Omental fat pad (tissue), 3 donors: ENCODE measurements at regions not wholly inside any gene's neighbourhood (a gene's known extent, or its start where the extent isn't known, plus 50 kb on each side); places are given as distances from the start of the nearest gene placed in this dataset.

ENCODE experiments used
- ATAC-seq: fragments of 150-250 bp; one replicate; pipeline ENCODE4 v1.9.1; 2016; ENCODE audit warnings: mild to moderate bottlenecking, moderate library complexity; ENCODE audit not compliant: low FRiP score
- DNase-seq: peaks from one replicate; pipeline ENCODE4 v3.0.0-alpha.2; 2019; ENCODE audit warnings: low spot score
- TF ChIP-seq, protein P1 (sequence below), 3 donors: fragments of 450-650 bp; IDR thresholded peaks; one replicate each; pipeline ENCODE4 v1.5.1; 2016 to 2017; ENCODE audit warnings: antibody characterized with exemption in 3 of 3, mild to moderate bottlenecking in 3 of 3, moderate library complexity in 2 of 3

DNA sequence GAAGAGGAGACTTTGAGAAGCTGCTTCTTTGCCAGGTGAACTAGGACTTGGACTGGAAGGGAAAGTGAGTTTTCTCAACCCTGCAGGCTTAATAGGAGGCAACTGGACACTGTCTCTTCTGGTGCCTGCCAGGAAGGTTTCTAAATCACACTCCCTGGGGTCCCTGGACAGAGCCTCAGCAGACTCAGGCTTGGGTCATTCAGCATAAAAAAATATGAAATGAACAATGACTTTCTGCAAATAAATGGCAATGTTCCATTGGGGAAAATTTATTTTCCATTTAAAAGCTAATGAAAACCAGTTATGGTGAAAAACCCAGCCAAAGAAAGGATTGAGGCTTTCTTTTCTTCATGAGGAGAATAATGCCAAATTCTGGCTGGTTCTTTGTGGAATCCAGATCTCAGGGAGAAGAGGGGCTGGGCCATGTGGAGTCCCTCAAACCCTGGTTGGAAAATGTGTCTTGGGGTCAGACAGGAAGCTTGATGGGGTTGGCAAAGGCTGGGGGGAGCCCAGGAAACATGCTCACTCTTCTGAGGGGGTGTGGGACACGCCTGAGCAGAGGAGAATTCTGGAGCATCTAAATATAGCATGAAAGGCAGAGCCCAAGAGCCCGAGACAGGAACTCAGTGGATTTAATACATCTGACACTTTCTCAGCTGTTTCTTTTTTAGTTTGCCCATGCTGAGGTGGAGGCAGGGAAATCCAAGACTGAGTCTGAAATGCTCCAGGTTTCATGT is 65.2 kb upstream of the EMX2 start:
- no peak for ATAC-seq
- DNase-seq: no peak

DNA sequence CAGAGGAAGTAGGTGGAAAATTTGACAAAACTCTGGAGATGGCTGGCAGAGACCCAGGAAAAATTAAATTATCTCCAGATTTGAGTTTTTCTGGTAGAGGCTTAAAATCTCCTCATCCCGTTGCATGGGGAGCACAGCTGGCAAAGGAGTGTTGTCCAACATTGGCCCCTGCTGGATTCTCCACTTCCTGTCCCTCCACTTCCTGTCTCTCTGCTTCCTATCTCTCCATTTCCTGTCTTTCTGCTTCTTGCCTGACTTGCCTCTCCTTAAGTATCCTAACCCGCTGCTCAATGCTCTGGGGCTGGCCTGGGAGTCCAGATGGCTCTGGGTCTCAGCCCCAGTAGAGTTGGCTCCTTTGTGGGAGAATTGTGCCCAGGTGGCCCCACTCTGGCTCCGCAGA is 65.8 kb upstream of the EMX2 start:
- no peak for DNase-seq
- ATAC-seq: no peak
- TF ChIP-seq, protein P1, sequence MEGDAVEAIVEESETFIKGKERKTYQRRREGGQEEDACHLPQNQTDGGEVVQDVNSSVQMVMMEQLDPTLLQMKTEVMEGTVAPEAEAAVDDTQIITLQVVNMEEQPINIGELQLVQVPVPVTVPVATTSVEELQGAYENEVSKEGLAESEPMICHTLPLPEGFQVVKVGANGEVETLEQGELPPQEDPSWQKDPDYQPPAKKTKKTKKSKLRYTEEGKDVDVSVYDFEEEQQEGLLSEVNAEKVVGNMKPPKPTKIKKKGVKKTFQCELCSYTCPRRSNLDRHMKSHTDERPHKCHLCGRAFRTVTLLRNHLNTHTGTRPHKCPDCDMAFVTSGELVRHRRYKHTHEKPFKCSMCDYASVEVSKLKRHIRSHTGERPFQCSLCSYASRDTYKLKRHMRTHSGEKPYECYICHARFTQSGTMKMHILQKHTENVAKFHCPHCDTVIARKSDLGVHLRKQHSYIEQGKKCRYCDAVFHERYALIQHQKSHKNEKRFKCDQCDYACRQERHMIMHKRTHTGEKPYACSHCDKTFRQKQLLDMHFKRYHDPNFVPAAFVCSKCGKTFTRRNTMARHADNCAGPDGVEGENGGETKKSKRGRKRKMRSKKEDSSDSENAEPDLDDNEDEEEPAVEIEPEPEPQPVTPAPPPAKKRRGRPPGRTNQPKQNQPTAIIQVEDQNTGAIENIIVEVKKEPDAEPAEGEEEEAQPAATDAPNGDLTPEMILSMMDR (IDR thresholded peaks at IDR 0.05): no peak

More for the DNA sequence above, 65.2 kb upstream of the EMX2 start:
- TF ChIP-seq, protein P1 (IDR thresholded peaks at IDR 0.05): no peak

DNA sequence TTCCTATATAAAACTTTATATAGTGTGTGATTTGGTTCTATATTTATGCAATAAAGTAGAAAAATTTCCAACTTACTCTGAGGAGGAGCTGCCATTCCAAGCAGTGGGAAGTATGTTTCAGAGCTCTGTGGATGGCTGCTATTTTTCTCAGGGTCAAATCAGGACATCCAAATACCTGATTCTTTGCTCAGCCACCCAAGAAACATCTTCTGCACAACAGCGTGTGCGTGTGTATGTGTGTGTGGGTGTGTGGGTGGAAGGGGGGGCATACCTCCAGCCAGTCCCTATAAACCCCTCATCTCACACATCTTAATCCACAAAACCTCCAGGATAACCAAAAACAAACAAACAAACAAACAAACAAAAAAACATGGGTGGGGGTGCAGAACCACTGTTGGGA is 66.3 kb upstream of the EMX2 start:
- TF ChIP-seq, protein P1 (IDR thresholded peaks at IDR 0.05): no peak
- ATAC-seq (no peak), DNase-seq (no peak)

DNA sequence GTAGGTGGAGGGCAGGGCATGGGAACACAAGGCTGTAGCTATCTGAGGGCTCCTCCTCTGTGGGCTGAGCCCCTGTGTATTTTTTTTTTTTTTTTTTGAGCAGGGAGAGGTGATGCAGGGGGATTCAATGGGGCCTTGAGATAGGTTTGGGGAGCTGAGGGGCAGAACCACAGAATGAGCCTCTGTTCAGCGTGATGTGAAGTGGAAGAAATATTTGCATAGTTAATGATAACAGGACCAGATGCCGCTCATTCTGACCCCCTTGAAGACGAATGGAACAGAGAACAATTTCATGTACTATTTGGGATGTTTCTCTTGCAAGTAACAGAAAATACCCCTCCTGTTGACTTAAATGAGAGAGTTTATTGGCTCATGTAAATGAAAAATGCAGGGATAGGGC is 69.7 kb upstream of the EMX2 start:
- ATAC-seq (no peak), DNase-seq (no peak)
- TF ChIP-seq, protein P1 (IDR thresholded peaks at IDR 0.05): no peak

DNA sequence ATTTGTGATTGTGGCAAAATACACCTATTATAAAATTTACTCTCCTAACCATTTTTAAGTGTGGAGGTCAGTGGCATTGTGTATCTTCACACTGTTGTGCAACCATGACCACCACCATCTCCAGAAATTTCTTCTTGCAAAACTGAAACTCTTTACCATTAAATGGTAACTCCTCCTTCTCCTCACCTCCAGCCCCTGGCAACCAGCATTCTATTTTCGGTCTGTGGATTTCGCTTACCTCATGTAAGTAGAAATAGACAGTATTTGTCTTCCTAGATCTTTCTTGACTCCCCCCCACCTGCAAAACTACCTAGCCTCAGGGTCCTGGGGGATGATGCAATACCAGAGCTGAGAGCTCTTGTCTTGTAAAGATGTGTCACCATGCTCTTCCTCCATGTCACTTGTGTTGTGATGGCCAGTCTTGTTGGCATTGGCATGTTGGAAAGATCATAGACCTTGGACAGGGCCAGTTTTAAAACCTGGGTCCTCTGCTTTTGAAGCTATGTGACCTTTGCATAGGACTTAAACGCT is 71.1 kb upstream of the EMX2 start:
- TF ChIP-seq, protein P1 (IDR thresholded peaks at IDR 0.05): no peak
- DNase-seq: no peak
- no peak for ATAC-seq

DNA sequence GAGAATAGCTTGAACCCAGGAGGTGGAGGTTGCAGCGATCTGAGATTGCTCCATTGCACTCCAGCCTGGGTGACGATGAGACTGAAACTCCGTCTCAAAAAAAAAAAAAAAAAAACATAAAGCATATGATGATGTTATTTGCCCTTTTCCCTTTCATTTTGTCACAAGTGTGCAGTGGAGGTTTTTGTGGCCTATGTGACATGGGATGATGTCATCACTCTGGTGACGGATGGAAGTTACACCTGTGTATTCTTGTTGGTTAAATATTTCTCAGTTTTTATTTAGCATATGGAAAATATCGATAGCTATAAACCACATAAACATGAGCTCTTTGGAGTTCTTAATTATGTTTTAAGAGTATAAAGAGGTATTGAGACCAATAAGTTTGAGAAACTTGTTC is 71.8 kb upstream of the EMX2 start:
- DNase-seq (no peak), ATAC-seq (no peak)
- TF ChIP-seq, protein P1 (IDR thresholded peaks at IDR 0.05): no peak

DNA sequence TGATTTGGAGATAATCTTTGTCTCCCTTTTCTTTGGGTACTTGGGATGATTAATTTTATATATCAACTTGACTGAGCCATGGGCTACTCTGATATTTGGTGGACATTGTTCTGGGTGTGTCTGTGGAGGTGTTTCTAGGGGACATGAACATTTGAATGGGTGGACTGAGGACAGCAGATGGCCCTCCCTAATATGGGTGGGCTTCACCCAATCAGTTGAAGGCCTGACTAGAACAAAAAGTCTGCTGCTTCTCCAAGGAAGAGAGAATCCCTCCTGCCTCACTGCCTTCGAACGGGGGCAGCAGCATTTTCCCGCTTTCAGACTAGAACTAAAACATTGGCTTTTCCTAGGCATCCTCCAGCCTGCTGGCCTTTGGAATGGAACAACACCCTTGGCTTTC is 73.9 kb upstream of the EMX2 start:
- ATAC-seq: no peak
- TF ChIP-seq, protein P1 (IDR thresholded peaks at IDR 0.05): no peak

More for the DNA sequence above, 73.9 kb upstream of the EMX2 start:
- no peak for DNase-seq
